ENCODE measurements at regions not wholly inside any gene's neighbourhood (a gene's known extent, or its start where the extent isn't known, plus 50 kb on each side); places are given as distances from the start of the nearest gene placed in this dataset.

DNA sequence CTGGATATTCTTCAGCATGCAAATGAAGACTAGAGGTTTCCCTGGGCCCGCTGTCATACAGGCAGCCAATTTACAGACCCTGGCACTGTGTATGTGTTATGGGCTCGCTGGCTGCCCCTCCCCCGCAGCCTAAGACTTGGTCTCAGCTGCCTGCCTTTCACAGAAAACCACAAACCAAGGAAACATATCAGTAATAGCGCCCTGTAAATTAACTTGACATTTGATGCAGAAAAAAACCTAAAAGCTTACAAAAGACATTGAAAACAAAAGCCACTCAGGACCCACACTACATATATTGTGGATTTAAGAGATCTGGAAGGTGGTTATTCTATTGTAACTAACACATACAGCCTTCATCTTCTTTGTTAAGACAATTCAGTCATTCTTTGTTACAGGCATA, 287.0 kb upstream of the TMEM161B start:
- Histone ChIP-seq H3K36me3 (no peaks in the 10 kb centered on the region), H3K4me3 (no peak overlapping the region), H3K4me1 (no peaks in the 10 kb centered on the region), H3K9me3 (no peaks in the 10 kb centered on the region), H3K27me3 (peaks cover 0 to 3% (median 0%) of the 10 kb centered on the region in 4 donors), H3K27ac (no peak overlapping the region)
- DNase-seq (no peak), FAIRE-seq (no peak), ATAC-seq (no peak)
- intact Hi-C loops (cut with DNase I): no loop called here
- WGBS, 2 donors: 18 to 35% methylated on average over 4 of the region's 4 CpGs
- no peak for TF ChIP-seq CTCF (IDR thresholded peaks at IDR 0.05)

GRCh38 chr5:88553986-88554385, 285.3 kb upstream of the TMEM161B start:
- TF ChIP-seq CTCF (IDR thresholded peaks at IDR 0.05): no peak
- H3K27ac ChIP-seq: no peak overlapping the region
- DNase-seq: no peak
- H3K27me3 ChIP-seq: peaks cover 0 to 3% (median 0%) of the 10 kb centered on the region in 4 donors
- ATAC-seq: no peak
- no peak overlapping the region for H3K4me3 ChIP-seq
- no peak for FAIRE-seq
- intact Hi-C loops (cut with DNase I): no loop called here
- H3K9me3 ChIP-seq: no peaks in the 10 kb centered on the region
- no peaks in the 10 kb centered on the region for H3K36me3 ChIP-seq
- H3K4me1 ChIP-seq: no peaks in the 10 kb centered on the region

DNA sequence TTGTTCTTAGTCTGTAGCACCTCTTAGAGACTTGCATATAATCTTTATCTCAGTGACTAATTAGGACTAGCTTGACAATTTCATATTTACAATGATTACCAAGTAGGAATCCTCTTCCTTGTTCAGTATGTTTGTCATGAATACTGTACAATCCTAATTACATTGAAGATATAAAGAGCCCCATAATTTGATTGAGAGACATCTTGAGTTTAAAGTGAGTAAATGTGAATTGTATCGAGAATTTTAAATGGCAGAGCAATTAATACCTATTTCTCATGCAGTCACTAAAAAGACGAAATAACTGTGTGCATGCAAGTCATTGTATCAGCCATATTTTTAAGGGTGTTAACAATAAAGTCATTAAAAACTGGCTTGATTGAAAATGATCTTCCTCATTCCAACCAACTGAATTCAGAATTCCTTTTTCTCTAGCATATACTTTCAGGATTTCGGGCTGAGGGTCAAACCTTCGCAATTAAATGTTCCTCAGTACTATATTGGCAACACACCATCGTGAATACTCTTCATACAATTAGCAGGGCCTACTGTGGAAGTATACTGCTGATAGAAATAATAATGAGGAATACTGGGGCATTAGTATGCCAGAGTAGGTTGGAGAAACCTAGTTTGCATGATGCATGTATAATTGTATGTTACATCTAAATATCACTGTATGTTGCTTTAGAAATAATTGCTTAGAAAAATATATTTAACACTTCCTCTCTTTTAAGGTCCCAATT, 284.7 kb upstream of the TMEM161B start:
- Histone ChIP-seq H3K4me1 (no peaks in the 10 kb centered on the region), H3K4me3 (no peak overlapping the region), H3K27me3 (peaks cover 0 to 3% (median 0%) of the 10 kb centered on the region in 4 donors), H3K27ac (no peak overlapping the region), H3K36me3 (no peaks in the 10 kb centered on the region), H3K9me3 (no peaks in the 10 kb centered on the region)
- 64 to 72% methylated on average over 5 of the region's 5 CpGs for WGBS, 2 donors
- no peak for DNase-seq
- TF ChIP-seq CTCF (IDR thresholded peaks at IDR 0.05): no peak
- intact Hi-C loops (cut with DNase I): no loop called here
- no peak for FAIRE-seq
- ATAC-seq: no peak

DNA sequence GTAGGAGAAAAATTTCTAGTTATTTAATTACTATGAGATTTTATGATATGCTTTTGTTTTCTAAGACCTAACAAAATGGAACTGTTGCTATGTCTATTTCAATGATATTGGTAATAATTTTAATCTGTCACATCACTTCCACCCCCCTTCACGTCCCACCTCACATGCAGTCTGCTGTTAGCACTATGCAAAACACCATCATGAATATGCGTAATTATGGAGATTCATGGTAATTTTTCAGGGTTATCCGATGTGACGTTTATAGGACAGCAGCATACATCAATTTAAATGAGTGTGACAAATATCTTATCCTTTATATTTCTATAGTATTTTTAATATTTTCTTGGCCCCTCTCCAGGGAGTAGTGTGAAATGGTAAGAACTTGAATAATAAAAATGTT, 283.8 kb upstream of the TMEM161B start:
- no peak overlapping the region for H3K4me3 ChIP-seq
- FAIRE-seq (no peak), DNase-seq (no peak), ATAC-seq (no peak)
- H3K27me3 ChIP-seq: peaks cover 0 to 3% (median 0%) of the 10 kb centered on the region in 4 donors
- no peak overlapping the region for H3K27ac ChIP-seq
- H3K36me3 ChIP-seq: no peaks in the 10 kb centered on the region
- H3K4me1 ChIP-seq: no peaks in the 10 kb centered on the region
- no peak for TF ChIP-seq CTCF (IDR thresholded peaks at IDR 0.05)
- WGBS, 2 donors: 46 to 50% methylated on average over 4 of the region's 4 CpGs
- intact Hi-C loops (cut with DNase I): no loop called here
- H3K9me3 ChIP-seq: no peaks in the 10 kb centered on the region

GRCh38 chr5:88551724-88552345, 283.2 kb upstream of the TMEM161B start:
- Histone ChIP-seq H3K9me3 (no peaks in the 10 kb centered on the region), H3K27me3 (peaks cover 0 to 3% (median 0%) of the 10 kb centered on the region in 4 donors), H3K4me3 (no peak overlapping the region), H3K27ac (no peak overlapping the region), H3K36me3 (no peaks in the 10 kb centered on the region), H3K4me1 (no peaks in the 10 kb centered on the region)
- DNase-seq: no peak
- no peak for ATAC-seq
- no peak for TF ChIP-seq CTCF (IDR thresholded peaks at IDR 0.05)
- FAIRE-seq: no peak
- intact Hi-C loops (cut with DNase I): no loop called here
- 13 to 14% methylated on average over 10 of the region's 10 CpGs for WGBS, 2 donors

All from pancreas (tissue), 10 donors.